Duodenal mucosa (tissue), 2 donors: ENCODE measurements at regions not wholly inside any gene's neighbourhood (a gene's known extent, or its start where the extent isn't known, plus 50 kb on each side); places are given as distances from the start of the nearest gene placed in this dataset.
A peak's percentile ranks its signal among the peaks of the same experiment; 100 is the strongest.

Experiments used
- H3K27ac ChIP-seq: one replicate; pipeline ENCODE4 v1.7.0; 2013; ENCODE audit warnings: low read depth, low read length
- H3K27me3 ChIP-seq, 2 donors: one replicate each; pipeline ENCODE4 v1.7.0; 2013; ENCODE audit warnings: low read length in 2 of 2, control low read depth in 1 of 2; ENCODE audit not compliant: insufficient read depth in 2 of 2, control insufficient read depth in 1 of 2
- H3K36me3 ChIP-seq, 2 donors: one replicate each; pipeline ENCODE4 v1.7.0; 2013; ENCODE audit warnings: low read length in 2 of 2, control low read depth in 1 of 2; ENCODE audit not compliant: insufficient read depth in 2 of 2, control insufficient read depth in 1 of 2
- H3K4me1 ChIP-seq, 2 donors: one replicate each; pipeline ENCODE4 v1.7.0; 2013; ENCODE audit warnings: low read length in 2 of 2, control low read depth in 1 of 2; ENCODE audit not compliant: insufficient read depth in 2 of 2, control insufficient read depth in 1 of 2
- H3K4me3 ChIP-seq, 2 donors: one replicate each; pipeline ENCODE4 v1.7.0; 2013; ENCODE audit warnings: low read length in 2 of 2, low read depth in 1 of 2
- H3K9ac ChIP-seq, 2 donors: one replicate each; pipeline ENCODE4 v1.7.0; 2013; ENCODE audit warnings: low read length in 2 of 2, low read depth in 1 of 2
- H3K9me3 ChIP-seq, 2 donors: one replicate each; pipeline ENCODE4 v1.7.0; 2013; ENCODE audit warnings: low read length in 2 of 2, control low read depth in 1 of 2; ENCODE audit not compliant: control insufficient read depth in 1 of 2

DNA sequence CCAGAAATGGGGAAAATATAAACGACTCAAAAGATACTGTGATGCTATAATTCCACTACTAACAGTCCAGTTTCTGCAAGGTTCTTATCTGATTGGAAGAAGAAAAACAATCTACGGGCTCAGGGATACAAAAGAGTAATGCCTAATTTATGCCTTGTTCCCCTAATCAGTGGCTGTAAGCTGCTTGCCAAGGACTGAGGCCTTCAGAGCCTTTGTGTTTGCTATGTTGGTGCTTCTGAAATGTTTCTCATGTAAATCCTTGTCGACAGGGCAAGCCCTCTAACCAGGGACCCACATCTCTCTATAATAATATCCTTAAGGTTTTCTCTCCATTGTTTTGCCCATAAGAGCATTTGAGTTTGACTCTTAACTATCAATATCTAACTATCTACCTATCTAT lies 89.7 kb upstream of the CLDN10 start:
- Histone ChIP-seq H3K36me3 (no peaks in the 10 kb centered on the region), H3K27me3 (no peaks in the 10 kb centered on the region), H3K4me3 (no peak overlapping the region), H3K9ac (no peak overlapping the region), H3K9me3 (peaks cover 0 to 11% of the 10 kb centered on the region in 2 donors), H3K4me1 (no peaks in the 10 kb centered on the region), H3K27ac (no peak overlapping the region)

- no peak overlapping the region for H3K9ac ChIP-seq
- no peak overlapping the region for H3K27ac ChIP-seq
- H3K27me3 ChIP-seq: no peaks in the 10 kb centered on the region
- no peaks in the 10 kb centered on the region for H3K36me3 ChIP-seq
- H3K4me3 ChIP-seq: no peak overlapping the region
- H3K9me3 ChIP-seq: peaks cover 0 to 11% of the 10 kb centered on the region in 2 donors
- H3K4me1 ChIP-seq: no peaks in the 10 kb centered on the region
Observed at GRCh38 chr13:95463531-95463930, 89.0 kb upstream of the CLDN10 start.

DNA sequence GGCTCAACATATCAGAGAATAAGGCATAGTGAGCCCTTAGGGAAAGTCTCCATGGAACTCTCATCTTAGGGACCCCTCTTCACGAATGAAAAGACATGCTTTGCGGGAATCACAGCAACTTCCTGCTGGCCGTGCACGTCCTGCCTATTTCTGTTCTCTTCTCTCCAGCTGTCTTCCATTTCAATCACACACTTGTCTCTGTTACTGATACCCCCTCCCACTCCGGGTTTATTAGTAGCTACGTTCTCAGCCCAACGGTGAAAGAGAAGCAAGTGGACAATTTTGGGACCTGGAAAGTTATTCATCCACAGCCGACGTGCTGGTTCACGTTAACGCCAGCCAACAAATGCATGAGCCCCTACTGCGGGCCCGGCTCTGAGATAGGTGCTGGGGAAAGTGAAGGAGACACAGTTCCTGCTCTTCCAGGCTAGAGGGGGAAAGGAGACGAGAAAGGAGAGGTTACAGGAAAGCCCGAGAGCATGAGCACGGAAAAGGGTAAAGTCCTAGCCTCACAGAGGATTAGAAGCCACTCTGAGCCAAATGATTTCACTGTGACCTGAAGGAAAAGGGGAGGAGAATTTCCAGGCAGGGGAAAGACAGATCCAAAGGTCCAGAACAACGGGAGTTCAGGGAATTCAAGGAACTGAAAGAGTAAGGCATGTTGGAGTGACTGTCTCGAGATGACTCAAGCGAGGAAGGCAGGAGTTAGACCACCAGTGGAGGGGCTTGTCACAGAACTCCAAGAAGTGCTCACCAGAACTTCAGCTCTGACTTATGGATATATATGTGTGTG lies 81.8 kb upstream of the CLDN10 start:
- Histone ChIP-seq H3K9me3 (no peaks in the 10 kb centered on the region), H3K36me3 (no peaks in the 10 kb centered on the region), H3K4me3 (peak overlapping the region in 1 of 2 donors; percentile 18), H3K4me1 (no peaks in the 10 kb centered on the region), H3K27me3 (no peaks in the 10 kb centered on the region), H3K27ac (no peak overlapping the region), H3K9ac (no peak overlapping the region)

GRCh38 chr13:95471960-95472359 lies 80.6 kb upstream of the CLDN10 start:
- H3K4me3 ChIP-seq: no peak overlapping the region
- no peak overlapping the region for H3K27ac ChIP-seq
- H3K4me1 ChIP-seq: no peaks in the 10 kb centered on the region
- H3K36me3 ChIP-seq: no peaks in the 10 kb centered on the region
- no peaks in the 10 kb centered on the region for H3K9me3 ChIP-seq
- H3K27me3 ChIP-seq: no peaks in the 10 kb centered on the region
- H3K9ac ChIP-seq: no peak overlapping the region

DNA sequence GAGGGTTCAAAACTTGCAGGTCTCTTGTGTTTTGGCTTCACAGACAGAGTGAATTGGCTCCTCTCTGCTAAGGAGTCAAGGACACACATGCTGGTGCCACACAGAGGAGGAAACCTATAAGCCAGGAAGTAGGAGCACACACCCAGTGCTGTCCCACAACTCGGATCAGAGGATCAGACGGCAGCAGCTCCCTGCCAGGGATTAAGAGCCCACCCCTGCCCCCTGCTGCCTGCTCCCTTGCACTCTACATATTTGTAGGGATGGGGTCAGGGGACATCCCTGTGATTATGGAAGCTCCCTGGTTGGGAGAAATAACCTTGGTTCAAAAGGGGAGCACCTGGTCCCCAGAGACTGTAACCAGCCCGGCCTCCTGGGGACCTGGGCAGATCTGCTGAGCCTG lies 77.5 kb upstream of the CLDN10 start:
- H3K9me3 ChIP-seq: no peaks in the 10 kb centered on the region
- H3K4me1 ChIP-seq: peaks cover 0 to 6% of the 10 kb centered on the region in 2 donors
- H3K4me3 ChIP-seq: no peak overlapping the region
- H3K36me3 ChIP-seq: no peaks in the 10 kb centered on the region
- no peak overlapping the region for H3K9ac ChIP-seq
- H3K27ac ChIP-seq: no peak overlapping the region
- H3K27me3 ChIP-seq: no peaks in the 10 kb centered on the region

- H3K36me3 ChIP-seq: no peaks in the 10 kb centered on the region
- no peak overlapping the region for H3K4me3 ChIP-seq
- H3K4me1 ChIP-seq: peaks cover 0 to 6% of the 10 kb centered on the region in 2 donors
- no peaks in the 10 kb centered on the region for H3K27me3 ChIP-seq
- no peak overlapping the region for H3K9ac ChIP-seq
- no peak overlapping the region for H3K27ac ChIP-seq
- H3K9me3 ChIP-seq: no peaks in the 10 kb centered on the region
Observed at GRCh38 chr13:95477187-95477586, 75.3 kb upstream of the CLDN10 start.

DNA sequence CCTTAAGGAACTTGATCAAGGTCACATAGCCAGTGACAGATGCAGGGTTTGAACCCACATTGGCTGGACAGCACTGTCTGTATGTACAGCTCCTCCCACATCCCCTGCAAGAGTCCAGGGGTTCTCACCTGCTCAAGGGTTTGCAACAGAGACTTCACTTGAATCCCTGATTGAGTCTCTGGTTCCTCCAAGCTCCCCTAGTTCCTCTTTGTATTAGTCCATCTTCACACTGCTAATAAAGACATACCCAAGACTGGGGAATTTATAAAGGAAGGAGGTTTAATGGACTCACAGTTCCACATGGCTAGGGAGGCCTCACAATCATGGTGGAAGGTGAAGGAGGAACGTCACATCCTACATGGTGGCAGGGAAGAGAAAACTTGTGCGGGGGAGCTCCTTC lies 72.8 kb upstream of the CLDN10 start:
- H3K27ac ChIP-seq: no peak overlapping the region
- H3K9me3 ChIP-seq: no peaks in the 10 kb centered on the region
- H3K27me3 ChIP-seq: no peaks in the 10 kb centered on the region
- H3K4me1 ChIP-seq: peaks cover 0 to 6% of the 10 kb centered on the region in 2 donors
- H3K36me3 ChIP-seq: no peaks in the 10 kb centered on the region
- no peak overlapping the region for H3K9ac ChIP-seq
- no peak overlapping the region for H3K4me3 ChIP-seq

DNA sequence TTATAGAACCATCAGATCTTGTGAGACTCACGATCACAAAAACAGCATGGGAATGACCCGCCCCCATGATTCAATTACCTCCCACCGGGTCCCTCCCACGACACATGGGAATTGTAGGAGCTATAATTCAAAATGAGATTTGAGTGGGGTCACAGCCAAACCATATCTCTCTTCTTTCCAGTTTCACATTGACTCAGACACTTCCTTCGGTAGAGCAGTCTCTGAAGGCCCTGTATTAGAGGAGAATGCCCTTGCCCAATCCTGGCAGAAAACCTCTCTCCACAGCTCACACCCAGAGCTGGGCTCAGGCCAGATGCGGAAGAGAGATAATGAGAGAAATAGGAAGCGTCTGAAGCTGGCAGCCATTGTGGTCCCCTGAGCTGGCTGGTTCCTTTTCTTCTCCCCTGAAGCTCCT lies 72.4 kb upstream of the CLDN10 start:
- Histone ChIP-seq H3K9me3 (no peaks in the 10 kb centered on the region), H3K9ac (no peak overlapping the region), H3K36me3 (no peaks in the 10 kb centered on the region), H3K4me1 (peaks cover 0 to 6% of the 10 kb centered on the region in 2 donors), H3K27ac (no peak overlapping the region), H3K4me3 (no peak overlapping the region), H3K27me3 (no peaks in the 10 kb centered on the region)

- H3K9me3 ChIP-seq: no peaks in the 10 kb centered on the region
- H3K4me3 ChIP-seq: no peak overlapping the region
- H3K27me3 ChIP-seq: no peaks in the 10 kb centered on the region
- no peak overlapping the region for H3K27ac ChIP-seq
- no peaks in the 10 kb centered on the region for H3K36me3 ChIP-seq
- peaks cover 0 to 6% of the 10 kb centered on the region in 2 donors for H3K4me1 ChIP-seq
- H3K9ac ChIP-seq: no peak overlapping the region
Observed at GRCh38 chr13:95480791-95481780, 71.4 kb upstream of the CLDN10 start.

DNA sequence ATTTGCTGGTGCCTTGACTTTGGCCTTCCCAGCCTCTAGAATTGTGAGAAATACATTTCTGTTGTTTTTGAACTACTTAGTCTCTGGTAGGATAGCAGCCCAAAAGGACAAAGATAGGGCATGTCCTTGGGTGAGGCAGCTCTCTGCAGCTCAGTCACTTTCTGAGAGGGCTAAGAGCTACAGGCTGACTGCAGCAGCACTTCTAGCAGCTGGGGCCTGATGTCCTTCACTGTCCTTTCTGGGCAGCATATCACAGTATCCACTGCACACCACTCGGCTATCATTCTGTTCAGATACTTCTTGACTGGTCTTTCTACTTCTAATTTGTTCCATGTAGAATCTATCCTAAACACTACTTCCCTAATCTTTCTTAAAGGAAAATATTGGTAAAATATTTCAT lies 68.5 kb upstream of the CLDN10 start:
- no peaks in the 10 kb centered on the region for H3K27me3 ChIP-seq
- H3K4me1 ChIP-seq: no peaks in the 10 kb centered on the region
- H3K36me3 ChIP-seq: no peaks in the 10 kb centered on the region
- H3K9me3 ChIP-seq: no peaks in the 10 kb centered on the region
- H3K4me3 ChIP-seq: no peak overlapping the region
- H3K27ac ChIP-seq: no peak overlapping the region
- no peak overlapping the region for H3K9ac ChIP-seq
